ENCODE measurements at regions not wholly inside any gene's neighbourhood (a gene's known extent, or its start where the extent isn't known, plus 50 kb on each side); places are given as distances from the start of the nearest gene placed in this dataset.
"Not testable (repeated sequence)": the region's sequence is repeated elsewhere in the genome, so short reads cannot be mapped to it uniquely, and the experiment has no call there.

GRCh38 chr12:14216405-14217294 lies 148.8 kb upstream of the ATF7IP start:
- H3K4me3 ChIP-seq (ENCODE audit: low read length) = no peak overlapping the region
- no peaks in the 10 kb centered on the region for H3K36me3 ChIP-seq (ENCODE audit: control insufficient read depth, insufficient read depth, low read length)
- H2BK120ac ChIP-seq (ENCODE audit: low read depth, low read length) = no peak overlapping the region
- no peak overlapping the region for H3K18ac ChIP-seq (ENCODE audit: low read length)
- no peak for DNase-seq
- no peak overlapping the region for H2BK15ac ChIP-seq (replicated peaks; ENCODE audit: low read depth)
- no peaks in the 10 kb centered on the region for H3K79me1 ChIP-seq (ENCODE audit: low read length)
- WGBS (ENCODE audit: extremely low coverage, insufficient coverage, low lambda C conversion rate) = no CpG with 5 or more reads among the region's 12 CpGs
- no peaks in the 10 kb centered on the region for H3K79me2 ChIP-seq (ENCODE audit: control insufficient read depth, insufficient read depth, low read length)
- H3K27me3 ChIP-seq (ENCODE audit: insufficient read depth, low read length, poor library complexity) = no peaks in the 10 kb centered on the region
- no peak overlapping the region for H3K56ac ChIP-seq (ENCODE audit: low read length)
- no peak overlapping the region for H2BK5ac ChIP-seq (ENCODE audit: low read length)
- no peak overlapping the region for H3K9ac ChIP-seq (ENCODE audit: low read length)
- H3K27ac ChIP-seq (ENCODE audit: low read depth, low read length) = no peak overlapping the region
- no peak overlapping the region for H4K5ac ChIP-seq (ENCODE audit: low read length)
- H2AK5ac ChIP-seq (ENCODE audit: low read length) = no peak overlapping the region
- H4K8ac ChIP-seq (ENCODE audit: low read depth, low read length) = no peak overlapping the region
- H3K23ac ChIP-seq (ENCODE audit: low read length) = no peak overlapping the region
- H3K4me2 ChIP-seq (ENCODE audit: low read length) = no peak overlapping the region
- H3K4ac ChIP-seq (ENCODE audit: low read depth, low read length) = no peak overlapping the region
- H3K4me1 ChIP-seq (ENCODE audit: control insufficient read depth, low read depth, low read length) = peaks cover 6% of the 10 kb centered on the region

DNA sequence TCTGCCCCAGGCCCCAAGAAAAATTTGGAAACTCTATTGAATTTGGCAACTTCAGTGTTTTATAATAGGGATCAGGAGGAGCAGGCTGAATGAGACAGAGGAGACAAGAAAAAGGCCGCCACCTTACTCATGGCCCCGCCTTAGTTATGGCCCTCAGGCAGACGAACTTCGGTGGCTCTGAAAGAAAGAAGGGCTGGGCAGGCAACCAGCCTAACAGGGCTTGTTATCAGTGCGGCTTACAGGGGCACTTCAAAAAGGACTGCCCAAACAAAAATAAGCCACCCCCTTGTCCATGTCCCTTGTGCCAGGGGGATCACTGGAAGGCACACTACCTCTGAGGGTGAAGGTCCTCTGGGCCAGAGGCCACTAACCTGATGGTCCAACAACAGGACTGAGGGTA lies 146.3 kb upstream of the ATF7IP start:
- H3K9ac ChIP-seq (ENCODE audit: low read length) = no peak overlapping the region
- no peaks in the 10 kb centered on the region for H3K4me1 ChIP-seq (ENCODE audit: control insufficient read depth, low read depth, low read length)
- no peaks in the 10 kb centered on the region for H3K27me3 ChIP-seq (ENCODE audit: insufficient read depth, low read length, poor library complexity)
- H3K18ac ChIP-seq (ENCODE audit: low read length) = no peak overlapping the region
- no peaks in the 10 kb centered on the region for H3K79me2 ChIP-seq (ENCODE audit: control insufficient read depth, insufficient read depth, low read length)
- H2BK15ac ChIP-seq (replicated peaks; ENCODE audit: low read depth) = no peak overlapping the region
- H3K36me3 ChIP-seq (ENCODE audit: control insufficient read depth, insufficient read depth, low read length) = no peaks in the 10 kb centered on the region
- no peak overlapping the region for H3K27ac ChIP-seq (ENCODE audit: low read depth, low read length)
- no peak overlapping the region for H2AK5ac ChIP-seq (ENCODE audit: low read length)
- H3K79me1 ChIP-seq (ENCODE audit: low read length) = no peaks in the 10 kb centered on the region
- no peak overlapping the region for H2BK5ac ChIP-seq (ENCODE audit: low read length)
- no peak overlapping the region for H3K4me2 ChIP-seq (ENCODE audit: low read length)
- no CpG with 5 or more reads among the region's 5 CpGs for WGBS (ENCODE audit: extremely low coverage, insufficient coverage, low lambda C conversion rate)
- H3K4ac ChIP-seq (ENCODE audit: low read depth, low read length) = no peak overlapping the region
- no peak overlapping the region for H3K23ac ChIP-seq (ENCODE audit: low read length)
- H2BK120ac ChIP-seq (ENCODE audit: low read depth, low read length) = no peak overlapping the region
- no peak overlapping the region for H4K8ac ChIP-seq (ENCODE audit: low read depth, low read length)
- no peak for DNase-seq
- H3K56ac ChIP-seq (ENCODE audit: low read length) = no peak overlapping the region
- H4K5ac ChIP-seq (ENCODE audit: low read length) = no peak overlapping the region
- H3K4me3 ChIP-seq (ENCODE audit: low read length) = no peak overlapping the region

DNA sequence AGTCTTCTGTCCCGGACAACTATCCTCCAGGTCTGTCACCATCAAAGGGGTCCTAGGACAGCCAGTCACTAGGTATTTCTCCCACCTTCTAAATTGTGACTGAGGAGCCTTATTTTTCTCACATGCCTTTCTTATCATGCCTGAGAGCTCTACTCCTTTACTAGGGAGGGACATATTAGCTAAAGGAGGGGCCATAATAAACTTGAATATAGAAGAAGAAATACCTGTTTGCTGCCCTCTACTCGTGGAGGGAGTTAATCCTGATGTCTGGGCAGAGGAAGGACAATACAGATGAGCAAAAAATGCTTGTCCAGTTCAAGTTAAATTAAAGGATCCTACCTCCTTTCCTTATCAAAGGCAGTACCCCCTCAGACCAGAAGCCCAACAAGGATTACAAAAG lies 145.8 kb upstream of the ATF7IP start:
- not testable (repeated sequence) for H3K27ac ChIP-seq (ENCODE audit: low read depth, low read length)

GRCh38 chr12:14225064-14225463 lies 140.4 kb upstream of the ATF7IP start:
- Histone ChIP-seq H3K36me3 (ENCODE audit: control insufficient read depth, insufficient read depth, low read length) (no peaks in the 10 kb centered on the region), H3K56ac (ENCODE audit: low read length) (no peak overlapping the region), H2AK5ac (ENCODE audit: low read length) (no peak overlapping the region), H3K79me2 (ENCODE audit: control insufficient read depth, insufficient read depth, low read length) (no peaks in the 10 kb centered on the region), H2BK120ac (ENCODE audit: low read depth, low read length) (no peak overlapping the region), H2BK15ac (replicated peaks; ENCODE audit: low read depth) (no peak overlapping the region), H3K4me1 (ENCODE audit: control insufficient read depth, low read depth, low read length) (no peaks in the 10 kb centered on the region), H3K4ac (ENCODE audit: low read depth, low read length) (no peak overlapping the region), H4K8ac (ENCODE audit: low read depth, low read length) (no peak overlapping the region), H3K27ac (ENCODE audit: low read depth, low read length) (no peak overlapping the region), H3K27me3 (ENCODE audit: insufficient read depth, low read length, poor library complexity) (no peaks in the 10 kb centered on the region), H2BK5ac (ENCODE audit: low read length) (no peak overlapping the region), H3K18ac (ENCODE audit: low read length) (no peak overlapping the region), H3K23ac (ENCODE audit: low read length) (no peak overlapping the region), H3K9ac (ENCODE audit: low read length) (no peak overlapping the region), H3K4me3 (ENCODE audit: low read length) (no peak overlapping the region), H3K79me1 (ENCODE audit: low read length) (no peaks in the 10 kb centered on the region), H3K4me2 (ENCODE audit: low read length) (no peak overlapping the region), H4K5ac (ENCODE audit: low read length) (no peak overlapping the region)
- no peak for DNase-seq
- WGBS (ENCODE audit: extremely low coverage, insufficient coverage, low lambda C conversion rate) = no CpG with 5 or more reads among the region's 4 CpGs

More for the DNA sequence above, 145.8 kb upstream of the ATF7IP start:
- H3K4me2 ChIP-seq (ENCODE audit: low read length); H3K18ac ChIP-seq (ENCODE audit: low read length); H3K79me1 ChIP-seq (ENCODE audit: low read length); H2BK120ac ChIP-seq (ENCODE audit: low read depth, low read length); H3K56ac ChIP-seq (ENCODE audit: low read length); H3K79me2 ChIP-seq (ENCODE audit: control insufficient read depth, insufficient read depth, low read length); H3K4ac ChIP-seq (ENCODE audit: low read depth, low read length); H2BK15ac ChIP-seq (replicated peaks; ENCODE audit: low read depth); H3K23ac ChIP-seq (ENCODE audit: low read length); H3K4me1 ChIP-seq (ENCODE audit: control insufficient read depth, low read depth, low read length); H3K9ac ChIP-seq (ENCODE audit: low read length); H2BK5ac ChIP-seq (ENCODE audit: low read length); H2AK5ac ChIP-seq (ENCODE audit: low read length); H4K5ac ChIP-seq (ENCODE audit: low read length); H3K4me3 ChIP-seq (ENCODE audit: low read length); DNase-seq; H3K27me3 ChIP-seq (ENCODE audit: insufficient read depth, low read length, poor library complexity); H3K36me3 ChIP-seq (ENCODE audit: control insufficient read depth, insufficient read depth, low read length); H4K8ac ChIP-seq (ENCODE audit: low read depth, low read length): not testable (repeated sequence)
- WGBS (ENCODE audit: extremely low coverage, insufficient coverage, low lambda C conversion rate) = no CpG with 5 or more reads among the region's 2 CpGs

- not testable (repeated sequence) for H3K4ac ChIP-seq (ENCODE audit: low read depth, low read length); H3K9ac ChIP-seq (ENCODE audit: low read length); H3K4me3 ChIP-seq (ENCODE audit: low read length); H3K79me1 ChIP-seq (ENCODE audit: low read length); H2BK120ac ChIP-seq (ENCODE audit: low read depth, low read length); DNase-seq; H3K56ac ChIP-seq (ENCODE audit: low read length); H3K4me1 ChIP-seq (ENCODE audit: control insufficient read depth, low read depth, low read length); H4K5ac ChIP-seq (ENCODE audit: low read length); H3K18ac ChIP-seq (ENCODE audit: low read length); H3K27ac ChIP-seq (ENCODE audit: low read depth, low read length); H3K27me3 ChIP-seq (ENCODE audit: insufficient read depth, low read length, poor library complexity); H3K36me3 ChIP-seq (ENCODE audit: control insufficient read depth, insufficient read depth, low read length); H4K8ac ChIP-seq (ENCODE audit: low read depth, low read length); H3K4me2 ChIP-seq (ENCODE audit: low read length); H3K23ac ChIP-seq (ENCODE audit: low read length); H2BK15ac ChIP-seq (replicated peaks; ENCODE audit: low read depth); H3K79me2 ChIP-seq (ENCODE audit: control insufficient read depth, insufficient read depth, low read length); H2BK5ac ChIP-seq (ENCODE audit: low read length); H2AK5ac ChIP-seq (ENCODE audit: low read length)
- no CpG with 5 or more reads among the region's 3 CpGs for WGBS (ENCODE audit: extremely low coverage, insufficient coverage, low lambda C conversion rate)
Measured at GRCh38 chr12:14235176-14235575, 130.3 kb upstream of the ATF7IP start.

- H3K4me2 ChIP-seq (ENCODE audit: low read length); H3K18ac ChIP-seq (ENCODE audit: low read length); H3K9ac ChIP-seq (ENCODE audit: low read length); H3K4ac ChIP-seq (ENCODE audit: low read depth, low read length); H3K27me3 ChIP-seq (ENCODE audit: insufficient read depth, low read length, poor library complexity); H2BK5ac ChIP-seq (ENCODE audit: low read length); H3K27ac ChIP-seq (ENCODE audit: low read depth, low read length); H3K79me2 ChIP-seq (ENCODE audit: control insufficient read depth, insufficient read depth, low read length); H3K4me3 ChIP-seq (ENCODE audit: low read length); H3K79me1 ChIP-seq (ENCODE audit: low read length); H2AK5ac ChIP-seq (ENCODE audit: low read length); H4K5ac ChIP-seq (ENCODE audit: low read length); H3K56ac ChIP-seq (ENCODE audit: low read length); H2BK120ac ChIP-seq (ENCODE audit: low read depth, low read length); H4K8ac ChIP-seq (ENCODE audit: low read depth, low read length); DNase-seq; H2BK15ac ChIP-seq (replicated peaks; ENCODE audit: low read depth); H3K4me1 ChIP-seq (ENCODE audit: control insufficient read depth, low read depth, low read length); H3K23ac ChIP-seq (ENCODE audit: low read length); H3K36me3 ChIP-seq (ENCODE audit: control insufficient read depth, insufficient read depth, low read length): not testable (repeated sequence)
- WGBS (ENCODE audit: extremely low coverage, insufficient coverage, low lambda C conversion rate) = no CpG with 5 or more reads among the region's 3 CpGs
Measured at GRCh38 chr12:14236641-14237040, 128.8 kb upstream of the ATF7IP start.

Measured in mesendoderm (in vitro differentiated cells).